ENCODE measurements at regions not wholly inside any gene's neighbourhood (a gene's known extent, or its start where the extent isn't known, plus 50 kb on each side); places are given as distances from the start of the nearest gene placed in this dataset.

- Mint-ChIP-seq H3K4me3 (ENCODE audit: unreplicated experiment) (no peak overlapping the region), H3K4me1 (ENCODE audit: low read depth, unreplicated experiment) (no peaks in the 10 kb centered on the region), H3K9me3 (ENCODE audit: unreplicated experiment) (no peaks in the 10 kb centered on the region), H3K27ac (ENCODE audit: unreplicated experiment) (no peak overlapping the region), H3K27me3 (ENCODE audit: insufficient read depth, unreplicated experiment) (no peaks in the 10 kb centered on the region), H3K36me3 (ENCODE audit: insufficient read depth, unreplicated experiment) (no peaks in the 10 kb centered on the region)
- no peak for DNase-seq
- Histone ChIP-seq H3K36me3 (ENCODE audit: control insufficient read depth, insufficient read depth, low read length) (no peaks in the 10 kb centered on the region), H3K4me1 (no peaks in the 10 kb centered on the region), H3K4me3 (ENCODE audit: low read depth, low read length) (no peak overlapping the region), H3K27me3 (replicated peaks; ENCODE audit: control insufficient read depth, insufficient read depth, low read length) (no peaks in the 10 kb centered on the region), H3K9me3 (no peaks in the 10 kb centered on the region; the same call in 1 of the 2 replicates)
- intact Hi-C loops (cut with micrococcal nuclease; ENCODE audit: unreplicated experiment): no loop called here
- POLR2A ChIA-PET: no interaction called here
- TF ChIP-seq CTCF (IDR thresholded peaks at IDR 0.05; ENCODE audit: insufficient read depth in 1 of 2, low read depth in 1 of 2, low read length in 1 of 2, severe bottlenecking in 1 of 2, unreplicated experiment in 1 of 2): no peak
- CTCF ChIA-PET: no interaction called here
- no TSS peak for BruUV-seq (replicated peaks)
Observed at GRCh38 chr14:83583201-83583600, 1946.7 kb upstream of the FLRT2 start.

- Mint-ChIP-seq H3K36me3 (ENCODE audit: insufficient read depth, unreplicated experiment) (no peaks in the 10 kb centered on the region), H3K27me3 (ENCODE audit: insufficient read depth, unreplicated experiment) (no peaks in the 10 kb centered on the region), H3K9me3 (ENCODE audit: unreplicated experiment) (no peaks in the 10 kb centered on the region), H3K4me1 (ENCODE audit: low read depth, unreplicated experiment) (no peaks in the 10 kb centered on the region), H3K27ac (ENCODE audit: unreplicated experiment) (no peak overlapping the region), H3K4me3 (ENCODE audit: unreplicated experiment) (no peak overlapping the region)
- intact Hi-C loops (cut with micrococcal nuclease; ENCODE audit: unreplicated experiment): no loop called here
- no peak overlapping the region for H3K4me3 ChIP-seq (ENCODE audit: low read depth, low read length)
- no peaks in the 10 kb centered on the region; the same call in 1 of the 2 replicates for H3K27me3 ChIP-seq (replicated peaks; ENCODE audit: control insufficient read depth, insufficient read depth, low read length)
- no peaks in the 10 kb centered on the region for H3K9me3 ChIP-seq
- no TSS peak for BruUV-seq (replicated peaks)
- no peak for TF ChIP-seq CTCF (IDR thresholded peaks at IDR 0.05; ENCODE audit: insufficient read depth in 1 of 2, low read depth in 1 of 2, low read length in 1 of 2, severe bottlenecking in 1 of 2, unreplicated experiment in 1 of 2)
- H3K36me3 ChIP-seq (ENCODE audit: control insufficient read depth, insufficient read depth, low read length): no peaks in the 10 kb centered on the region
- ChIA-PET CTCF (no interaction called here), POLR2A (no interaction called here)
- no peak for DNase-seq
- no peaks in the 10 kb centered on the region for H3K4me1 ChIP-seq
Observed at GRCh38 chr14:83594874-83595273, 1935.1 kb upstream of the FLRT2 start.

GRCh38 chr14:83607682-83608081, 1922.3 kb upstream of the FLRT2 start:
- no peak for TF ChIP-seq CTCF (IDR thresholded peaks at IDR 0.05; ENCODE audit: insufficient read depth in 1 of 2, low read depth in 1 of 2, low read length in 1 of 2, severe bottlenecking in 1 of 2, unreplicated experiment in 1 of 2)
- no peak overlapping the region for H3K4me3 ChIP-seq (ENCODE audit: low read depth, low read length)
- Mint-ChIP-seq H3K27ac (ENCODE audit: unreplicated experiment) (no peak overlapping the region), H3K4me3 (ENCODE audit: unreplicated experiment) (no peak overlapping the region), H3K27me3 (ENCODE audit: insufficient read depth, unreplicated experiment) (peaks cover 3% of the 10 kb centered on the region), H3K4me1 (ENCODE audit: low read depth, unreplicated experiment) (no peaks in the 10 kb centered on the region), H3K36me3 (ENCODE audit: insufficient read depth, unreplicated experiment) (no peaks in the 10 kb centered on the region), H3K9me3 (ENCODE audit: unreplicated experiment) (peaks cover 19% of the 10 kb centered on the region)
- H3K27me3 ChIP-seq (replicated peaks; ENCODE audit: control insufficient read depth, insufficient read depth, low read length): no peaks in the 10 kb centered on the region; the same call in 1 of the 2 replicates
- H3K36me3 ChIP-seq (ENCODE audit: control insufficient read depth, insufficient read depth, low read length): no peaks in the 10 kb centered on the region
- no peaks in the 10 kb centered on the region for H3K9me3 ChIP-seq
- BruUV-seq (replicated peaks): no TSS peak
- no peaks in the 10 kb centered on the region for H3K4me1 ChIP-seq
- intact Hi-C loops (cut with micrococcal nuclease; ENCODE audit: unreplicated experiment): no loop called here
- peak in 1 of 2 experiments; percentile 3 for DNase-seq
- CTCF ChIA-PET: no interaction called here
- POLR2A ChIA-PET: no interaction called here

All from Caco-2 (cell line).